ENCODE measurements at regions not wholly inside any gene's neighbourhood (a gene's known extent, or its start where the extent isn't known, plus 50 kb on each side); places are given as distances from the start of the nearest gene placed in this dataset.
"Not testable (repeated sequence)": the region's sequence is repeated elsewhere in the genome, so short reads cannot be mapped to it uniquely, and the experiment has no call there.

- DNase-seq (ENCODE audit: low read depth) = no peak
Observed at GRCh38 chr4:14318671-14319070, 683.6 kb upstream of the CPEB2 start.

- no peak for DNase-seq (ENCODE audit: low read depth)
Observed at GRCh38 chr4:14321723-14322122, 680.6 kb upstream of the CPEB2 start.

GRCh38 chr4:14323191-14323590 is 679.1 kb upstream of the CPEB2 start:
- no peak for DNase-seq (ENCODE audit: low read depth)

- DNase-seq (ENCODE audit: low read depth) = no peak
Observed at GRCh38 chr4:14329228-14329627, 673.1 kb upstream of the CPEB2 start.

- no peak for DNase-seq (ENCODE audit: low read depth)
Observed at GRCh38 chr4:14333616-14334015, 668.7 kb upstream of the CPEB2 start.

GRCh38 chr4:14334166-14334565 is 668.1 kb upstream of the CPEB2 start:
- no peak for DNase-seq (ENCODE audit: low read depth)

- no peak for DNase-seq (ENCODE audit: low read depth)
Observed at GRCh38 chr4:14335872-14336271, 666.4 kb upstream of the CPEB2 start.

GRCh38 chr4:14336656-14337055 is 665.6 kb upstream of the CPEB2 start:
- DNase-seq (ENCODE audit: low read depth) = no peak

GRCh38 chr4:14337892-14338584 is 664.2 kb upstream of the CPEB2 start:
- DNase-seq (ENCODE audit: low read depth) = no peak

GRCh38 chr4:14338585-14339265 is 663.6 kb upstream of the CPEB2 start:
- DNase-seq (ENCODE audit: low read depth) = no peak

GRCh38 chr4:14339715-14340114 is 662.6 kb upstream of the CPEB2 start:
- no peak for DNase-seq (ENCODE audit: low read depth)

- no peak for DNase-seq (ENCODE audit: low read depth)
Observed at GRCh38 chr4:14340321-14340720, 662.0 kb upstream of the CPEB2 start.

GRCh38 chr4:14343961-14344360 is 658.3 kb upstream of the CPEB2 start:
- no peak for DNase-seq (ENCODE audit: low read depth)

- DNase-seq (ENCODE audit: low read depth) = no peak
Observed at GRCh38 chr4:14345356-14345775, 656.9 kb upstream of the CPEB2 start.

- no peak for DNase-seq (ENCODE audit: low read depth)
Observed at GRCh38 chr4:14347526-14347925, 654.8 kb upstream of the CPEB2 start.

GRCh38 chr4:14348506-14348905 is 653.8 kb upstream of the CPEB2 start:
- DNase-seq (ENCODE audit: low read depth) = no peak

- not testable (repeated sequence) for DNase-seq (ENCODE audit: low read depth)
Observed at GRCh38 chr4:14358544-14359160, 643.6 kb upstream of the CPEB2 start.

- no peak for DNase-seq (ENCODE audit: low read depth)
Observed at GRCh38 chr4:14359991-14360390, 642.3 kb upstream of the CPEB2 start.

- DNase-seq (ENCODE audit: low read depth) = no peak
Observed at GRCh38 chr4:14361084-14361483, 641.2 kb upstream of the CPEB2 start.

GRCh38 chr4:14362385-14362784 is 639.9 kb upstream of the CPEB2 start:
- DNase-seq (ENCODE audit: low read depth) = no peak

GRCh38 chr4:14364953-14365536 is 637.2 kb upstream of the CPEB2 start:
- DNase-seq (ENCODE audit: low read depth) = no peak

- no peak for DNase-seq (ENCODE audit: low read depth)
Observed at GRCh38 chr4:14368391-14368790, 633.9 kb upstream of the CPEB2 start.

GRCh38 chr4:14371131-14371530 is 631.1 kb upstream of the CPEB2 start:
- DNase-seq (ENCODE audit: low read depth) = no peak
